Nephron progenitor cell (in vitro differentiated cells): ENCODE measurements at regions not wholly inside any gene's neighbourhood (a gene's known extent, or its start where the extent isn't known, plus 50 kb on each side); places are given as distances from the start of the nearest gene placed in this dataset.
"Not testable (repeated sequence)": the region's sequence is repeated elsewhere in the genome, so short reads cannot be mapped to it uniquely, and the experiment has no call there.

Source experiments
- DNase-seq: peaks from one replicate; pipeline ENCODE4 v3.0.0; 2021
- H3K27ac Mint-ChIP-seq: 2 replicates; pipeline ENCODE4 v1.8.0; 2021; ENCODE audit warnings: mild to moderate bottlenecking, moderate library complexity, mixed read lengths
- H3K27me3 Mint-ChIP-seq: 2 replicates; pipeline ENCODE4 v1.8.0; 2021; ENCODE audit warnings: mild to moderate bottlenecking, low read depth, mixed read lengths; ENCODE audit not compliant: poor library complexity
- H3K36me3 Mint-ChIP-seq: 2 replicates; pipeline ENCODE4 v1.8.0; 2021; ENCODE audit warnings: low read depth, mixed read lengths
- H3K4me1 Mint-ChIP-seq: 2 replicates; pipeline ENCODE4 v1.8.0; 2021; ENCODE audit warnings: mixed read lengths
- H3K4me3 Mint-ChIP-seq: 2 replicates; pipeline ENCODE4 v1.8.0; 2021; ENCODE audit warnings: mild to moderate bottlenecking, moderate library complexity, mixed read lengths
- H3K9me3 Mint-ChIP-seq: 2 replicates; pipeline ENCODE4 v1.8.0; 2021; ENCODE audit warnings: mild to moderate bottlenecking, moderate library complexity, mixed read lengths

- not testable (repeated sequence) for H3K4me3 Mint-ChIP-seq, DNase-seq, H3K4me1 Mint-ChIP-seq, H3K27ac Mint-ChIP-seq, H3K36me3 Mint-ChIP-seq, H3K27me3 Mint-ChIP-seq
- H3K9me3 Mint-ChIP-seq: peaks cover 52% of the 10 kb centered on the region
Measured at GRCh38 chr2:91578678-91579077, 2887.2 kb downstream of the RPIA start.

GRCh38 chr2:91579555-91579954 is 2888.1 kb downstream of the RPIA start:
- H3K36me3 Mint-ChIP-seq, H3K27ac Mint-ChIP-seq, DNase-seq, H3K4me3 Mint-ChIP-seq, H3K4me1 Mint-ChIP-seq, H3K27me3 Mint-ChIP-seq: not testable (repeated sequence)
- peaks cover 61% of the 10 kb centered on the region for H3K9me3 Mint-ChIP-seq

GRCh38 chr2:91580043-91580442 is 2888.6 kb downstream of the RPIA start:
- not testable (repeated sequence) for H3K36me3 Mint-ChIP-seq, H3K27me3 Mint-ChIP-seq, H3K4me3 Mint-ChIP-seq, H3K4me1 Mint-ChIP-seq, DNase-seq, H3K27ac Mint-ChIP-seq
- peaks cover 64% of the 10 kb centered on the region for H3K9me3 Mint-ChIP-seq

- not testable (repeated sequence) for H3K4me1 Mint-ChIP-seq, H3K4me3 Mint-ChIP-seq, H3K27ac Mint-ChIP-seq, H3K27me3 Mint-ChIP-seq, H3K36me3 Mint-ChIP-seq, DNase-seq
- H3K9me3 Mint-ChIP-seq: peaks cover 71% of the 10 kb centered on the region
Measured at GRCh38 chr2:91587098-91587497, 2895.6 kb downstream of the RPIA start.

- not testable (repeated sequence) for H3K36me3 Mint-ChIP-seq, H3K27me3 Mint-ChIP-seq, H3K4me3 Mint-ChIP-seq, DNase-seq, H3K27ac Mint-ChIP-seq, H3K4me1 Mint-ChIP-seq
- peaks cover 69% of the 10 kb centered on the region for H3K9me3 Mint-ChIP-seq
Measured at GRCh38 chr2:91587908-91588535, 2896.5 kb downstream of the RPIA start.

- not testable (repeated sequence) for H3K36me3 Mint-ChIP-seq, H3K27me3 Mint-ChIP-seq, H3K27ac Mint-ChIP-seq, H3K4me3 Mint-ChIP-seq, DNase-seq, H3K4me1 Mint-ChIP-seq
- H3K9me3 Mint-ChIP-seq: peaks cover 65% of the 10 kb centered on the region
Measured at GRCh38 chr2:91588782-91589223, 2897.3 kb downstream of the RPIA start.

GRCh38 chr2:91589454-91590328 is 2898.2 kb downstream of the RPIA start:
- not testable (repeated sequence) for H3K4me1 Mint-ChIP-seq, H3K36me3 Mint-ChIP-seq, DNase-seq, H3K27me3 Mint-ChIP-seq, H3K4me3 Mint-ChIP-seq, H3K27ac Mint-ChIP-seq
- H3K9me3 Mint-ChIP-seq: peaks cover 66% of the 10 kb centered on the region

GRCh38 chr2:91590381-91590780 is 2898.9 kb downstream of the RPIA start:
- not testable (repeated sequence) for DNase-seq, H3K4me1 Mint-ChIP-seq, H3K27ac Mint-ChIP-seq, H3K36me3 Mint-ChIP-seq, H3K4me3 Mint-ChIP-seq, H3K27me3 Mint-ChIP-seq
- peaks cover 64% of the 10 kb centered on the region for H3K9me3 Mint-ChIP-seq

GRCh38 chr2:91591066-91591465 is 2899.6 kb downstream of the RPIA start:
- not testable (repeated sequence) for H3K27ac Mint-ChIP-seq, H3K4me3 Mint-ChIP-seq, H3K4me1 Mint-ChIP-seq, DNase-seq, H3K27me3 Mint-ChIP-seq, H3K36me3 Mint-ChIP-seq
- peaks cover 65% of the 10 kb centered on the region for H3K9me3 Mint-ChIP-seq

- H3K27ac Mint-ChIP-seq, H3K4me3 Mint-ChIP-seq, H3K36me3 Mint-ChIP-seq, H3K27me3 Mint-ChIP-seq, DNase-seq, H3K4me1 Mint-ChIP-seq: not testable (repeated sequence)
- peaks cover 67% of the 10 kb centered on the region for H3K9me3 Mint-ChIP-seq
Measured at GRCh38 chr2:91597436-91597835, 2906.0 kb downstream of the RPIA start.

GRCh38 chr2:91598519-91598918 is 2907.0 kb downstream of the RPIA start:
- not testable (repeated sequence) for H3K27ac Mint-ChIP-seq, H3K4me3 Mint-ChIP-seq, H3K27me3 Mint-ChIP-seq, DNase-seq, H3K36me3 Mint-ChIP-seq, H3K4me1 Mint-ChIP-seq
- peaks cover 64% of the 10 kb centered on the region for H3K9me3 Mint-ChIP-seq

GRCh38 chr2:91599000-91599399 is 2907.5 kb downstream of the RPIA start:
- H3K27me3 Mint-ChIP-seq, H3K27ac Mint-ChIP-seq, H3K36me3 Mint-ChIP-seq, H3K4me3 Mint-ChIP-seq, H3K4me1 Mint-ChIP-seq, DNase-seq: not testable (repeated sequence)
- peaks cover 61% of the 10 kb centered on the region for H3K9me3 Mint-ChIP-seq

GRCh38 chr2:91602860-91603259 is 2911.4 kb downstream of the RPIA start:
- not testable (repeated sequence) for DNase-seq, H3K4me3 Mint-ChIP-seq, H3K27ac Mint-ChIP-seq, H3K27me3 Mint-ChIP-seq, H3K36me3 Mint-ChIP-seq, H3K4me1 Mint-ChIP-seq
- H3K9me3 Mint-ChIP-seq: peaks cover 32% of the 10 kb centered on the region

- not testable (repeated sequence) for H3K4me1 Mint-ChIP-seq, H3K27ac Mint-ChIP-seq, H3K27me3 Mint-ChIP-seq, H3K36me3 Mint-ChIP-seq, DNase-seq, H3K4me3 Mint-ChIP-seq
- H3K9me3 Mint-ChIP-seq: peaks cover 22% of the 10 kb centered on the region
Measured at GRCh38 chr2:91603996-91604395, 2912.5 kb downstream of the RPIA start.

GRCh38 chr2:91604629-91605028 is 2913.2 kb downstream of the RPIA start:
- H3K4me1 Mint-ChIP-seq, H3K4me3 Mint-ChIP-seq, H3K27ac Mint-ChIP-seq, H3K36me3 Mint-ChIP-seq, DNase-seq, H3K27me3 Mint-ChIP-seq: not testable (repeated sequence)
- peaks cover 16% of the 10 kb centered on the region for H3K9me3 Mint-ChIP-seq
